ENCODE measurements at regions not wholly inside any gene's neighbourhood (a gene's known extent, or its start where the extent isn't known, plus 50 kb on each side); places are given as distances from the start of the nearest gene placed in this dataset.
"Not testable (repeated sequence)": the region's sequence is repeated elsewhere in the genome, so short reads cannot be mapped to it uniquely, and the experiment has no call there.

DNA sequence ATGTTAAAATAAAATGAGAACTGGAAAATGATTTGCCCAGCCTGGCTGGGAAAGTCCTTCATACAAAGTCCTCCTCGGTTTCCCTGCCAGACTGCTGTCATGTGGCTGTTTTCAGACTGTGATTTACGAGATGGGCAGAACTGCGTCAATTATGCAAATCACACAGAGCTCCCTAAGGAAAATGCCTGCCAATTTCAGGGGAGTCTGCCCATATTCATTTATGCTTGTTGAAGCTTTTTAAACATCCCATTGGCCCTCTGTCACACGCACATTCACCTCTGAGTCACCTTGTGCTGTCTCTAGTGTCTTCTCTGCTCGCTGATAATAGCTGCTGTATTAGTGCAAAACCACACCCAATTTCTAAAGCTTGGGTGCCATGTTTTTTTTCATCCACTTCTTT lies 81.7 kb upstream of the FAM20A start:
- ATAC-seq = no peak
- intact Hi-C loops (cut with DNase I, micrococcal nuclease) = no loop called here
- no peak for DNase-seq

DNA sequence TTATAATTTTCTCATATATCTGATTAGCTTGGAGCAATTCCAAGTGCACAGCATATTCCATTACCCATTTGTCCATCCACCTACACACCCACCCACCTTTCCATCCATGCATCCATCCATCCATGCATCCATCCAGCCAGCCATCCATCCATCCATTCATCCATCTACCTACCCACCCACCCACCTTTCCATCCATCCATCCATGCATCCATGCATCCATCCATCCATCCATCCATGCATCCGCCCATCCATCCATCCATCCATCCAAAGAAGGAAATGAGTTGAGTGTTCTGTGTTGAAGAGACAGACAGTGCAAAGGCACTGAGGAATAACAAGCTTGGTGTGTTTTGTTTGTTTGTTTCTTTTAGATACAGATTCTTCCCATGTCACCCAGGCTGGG lies 78.7 kb upstream of the FAM20A start:
- intact Hi-C loops (cut with DNase I, micrococcal nuclease) = no loop called here
- ATAC-seq = no peak
- no peak for DNase-seq

DNA sequence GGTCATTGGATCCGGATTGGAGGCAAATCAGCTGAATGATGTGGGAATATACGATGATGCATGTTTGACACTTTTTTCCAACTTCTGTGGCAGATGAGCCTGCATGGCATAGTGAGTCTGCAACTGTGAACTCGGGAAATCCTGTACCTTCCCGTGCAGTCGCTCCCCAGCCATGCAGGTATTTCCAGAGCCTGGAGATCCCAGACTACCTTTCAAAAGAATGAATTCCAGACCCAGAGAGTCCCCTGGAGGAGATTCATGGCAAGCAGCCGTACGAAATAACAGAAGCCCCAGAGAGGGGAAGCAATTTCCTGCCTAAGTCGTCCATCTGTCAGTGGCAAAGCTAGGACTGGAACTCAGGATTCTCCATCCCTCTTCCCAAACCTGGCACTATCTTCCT lies 75.7 kb upstream of the FAM20A start:
- intact Hi-C loops (cut with DNase I, micrococcal nuclease) = no loop called here
- no peak for DNase-seq
- ATAC-seq = no peak

DNA sequence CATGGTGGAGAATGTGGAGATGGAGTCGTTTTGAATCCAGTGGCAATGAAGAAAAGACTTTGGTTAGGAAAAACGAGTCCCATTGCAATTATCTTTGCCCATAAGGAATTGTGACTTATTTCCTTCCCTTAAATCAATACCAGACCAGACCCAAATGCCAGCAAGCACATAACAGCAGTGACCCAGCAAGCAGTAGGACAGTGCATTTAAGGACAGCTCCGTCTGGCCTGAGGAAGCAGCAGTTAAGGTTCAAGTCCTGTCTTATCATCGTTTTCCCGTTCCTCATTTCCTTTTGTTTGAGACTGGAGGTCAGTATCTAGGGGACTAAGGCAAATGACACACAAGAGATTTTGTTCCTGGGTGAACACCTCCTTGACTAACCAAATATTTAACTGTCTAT lies 74.6 kb upstream of the FAM20A start:
- ATAC-seq (no peak), DNase-seq (no peak)
- intact Hi-C loops (cut with DNase I, micrococcal nuclease) = no loop called here

DNA sequence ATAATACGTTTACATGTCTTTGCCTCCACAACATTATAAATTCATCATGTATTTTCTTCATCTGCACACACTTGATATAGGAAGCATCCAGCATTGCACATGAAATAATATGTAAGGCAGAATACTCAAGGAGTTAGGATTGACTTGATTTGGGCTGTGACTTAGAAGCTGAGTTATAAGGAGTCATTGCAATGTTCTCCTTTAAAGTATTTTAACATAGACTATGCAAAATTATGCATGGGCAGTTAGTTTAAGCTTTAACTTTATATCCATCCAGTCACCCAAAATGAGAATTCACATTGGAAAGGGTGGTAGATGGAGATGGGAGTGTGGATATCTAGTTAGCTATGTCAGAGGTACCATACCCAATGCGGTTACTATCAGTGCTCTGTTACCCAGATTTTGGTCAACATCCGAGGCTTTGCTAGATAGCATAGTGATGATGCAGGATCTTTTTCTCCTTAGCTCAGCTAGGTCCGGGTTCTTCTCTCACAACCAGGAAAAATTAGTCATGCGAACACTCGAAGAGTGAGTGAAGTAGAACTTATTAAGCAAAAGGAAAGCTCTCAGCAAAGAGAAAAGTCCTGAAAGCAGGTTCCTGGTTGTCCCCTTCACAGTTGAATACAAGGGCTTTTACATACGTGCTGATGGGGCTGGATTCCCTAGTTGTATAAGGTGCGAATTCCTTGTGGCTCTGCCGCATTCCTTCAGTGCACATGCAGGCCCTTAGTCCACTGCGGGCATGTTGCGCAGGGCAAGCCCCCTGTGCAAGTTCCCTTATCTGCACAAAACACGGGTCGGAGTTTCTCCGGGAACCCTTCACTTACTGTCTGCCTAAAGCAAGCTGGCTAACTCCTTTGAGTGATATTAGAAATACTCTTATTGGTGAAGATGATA lies 73.1 kb upstream of the FAM20A start:
- DNase-seq = no peak
- intact Hi-C loops (cut with DNase I, micrococcal nuclease) = no loop called here
- ATAC-seq = no peak

DNA sequence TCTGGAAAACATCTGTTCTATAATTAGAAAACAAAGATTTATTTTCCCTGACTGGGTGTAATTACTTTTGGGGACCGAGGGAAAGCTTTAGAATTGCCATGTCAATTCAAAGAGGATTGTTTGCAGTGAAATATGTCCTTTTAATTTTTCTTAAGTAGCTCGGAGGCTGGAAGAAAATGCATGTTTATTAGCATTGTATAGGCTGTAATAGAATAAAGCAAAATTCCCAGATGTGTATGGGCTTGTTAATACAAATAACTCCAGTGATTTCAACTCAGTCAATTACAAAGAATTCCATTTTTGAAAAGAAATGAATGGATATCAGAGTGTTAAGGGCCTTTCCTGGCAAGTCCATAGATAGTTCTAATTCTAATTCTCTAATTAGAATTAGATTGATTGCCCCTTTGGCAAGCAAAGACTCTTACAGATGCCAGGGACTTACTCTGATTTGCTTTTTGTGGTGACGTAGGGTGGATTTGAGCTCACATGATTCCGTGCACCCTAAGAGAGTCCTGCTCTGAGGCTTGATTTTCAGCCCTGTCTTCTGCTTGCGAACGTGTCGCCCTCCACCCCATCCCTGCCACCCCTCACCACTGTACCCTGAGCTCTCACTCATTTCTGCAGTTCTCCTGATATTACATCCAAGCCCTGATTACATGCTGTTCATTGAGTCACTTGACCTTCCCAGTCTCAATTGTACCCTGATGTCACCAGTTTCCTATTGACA lies 70.0 kb upstream of the FAM20A start:
- no peak for ATAC-seq
- no peak for DNase-seq
- intact Hi-C loops (cut with DNase I, micrococcal nuclease) = no loop called here

DNA sequence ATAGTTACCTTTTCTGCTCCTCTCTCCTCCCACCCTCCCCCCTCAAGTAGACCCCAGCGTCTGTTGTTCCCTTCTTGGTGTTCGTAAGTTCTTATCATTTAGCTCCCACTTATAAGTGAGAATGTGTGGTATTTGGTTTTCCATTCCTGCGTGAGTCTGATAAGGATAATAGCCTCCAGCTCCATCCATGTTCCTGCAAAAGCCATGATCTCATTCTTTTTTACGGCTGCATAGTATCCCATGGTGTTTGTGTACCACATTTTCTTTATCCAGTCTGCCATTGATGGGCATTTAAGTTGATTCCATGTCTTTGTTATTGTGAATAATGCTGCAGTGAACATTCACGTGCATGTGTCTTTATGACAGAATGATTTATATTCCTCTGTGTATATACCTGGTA lies 65.3 kb upstream of the FAM20A start:
- DNase-seq; intact Hi-C loops (cut with DNase I, micrococcal nuclease); ATAC-seq: not testable (repeated sequence)

DNA sequence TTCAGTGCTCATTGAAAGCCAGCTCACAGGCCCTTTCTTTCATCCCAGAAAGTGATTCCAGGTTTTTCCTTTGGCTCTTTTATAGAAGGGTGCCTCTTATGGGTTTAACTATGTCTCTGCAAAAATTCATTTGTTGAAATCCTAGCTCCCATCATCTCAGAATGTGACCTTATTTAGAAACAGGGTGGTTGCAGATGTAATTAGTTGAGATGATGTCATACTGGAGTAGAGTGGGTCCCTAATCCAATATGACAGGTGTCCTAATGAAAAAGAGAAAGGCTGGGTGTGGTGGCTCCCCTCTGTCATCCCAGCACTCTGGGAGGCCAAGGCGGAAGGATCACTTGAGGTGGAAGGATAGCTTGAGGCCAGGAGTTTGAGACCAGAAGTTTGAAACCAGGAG lies 64.2 kb upstream of the FAM20A start:
- no peak for DNase-seq
- ATAC-seq = no peak
- intact Hi-C loops (cut with DNase I, micrococcal nuclease) = no loop called here

DNA sequence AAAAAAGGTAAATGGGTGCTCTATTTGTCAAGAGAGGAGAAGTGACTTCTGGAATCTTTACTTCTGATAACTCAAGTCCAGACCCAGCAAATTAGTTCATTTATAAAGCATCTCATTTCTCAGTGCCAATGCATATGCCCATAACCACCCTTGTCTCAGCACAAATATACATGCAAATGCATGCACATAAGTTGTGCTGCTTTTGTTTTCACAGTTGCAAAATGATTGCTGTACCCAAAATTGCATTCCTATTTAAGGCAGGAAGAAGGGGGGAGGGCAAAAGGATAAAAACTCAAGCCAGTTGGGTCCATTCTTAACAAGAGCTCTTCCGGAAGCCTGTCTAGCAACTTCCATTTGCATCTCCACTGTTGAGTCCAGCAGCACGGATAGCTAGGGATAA lies 61.3 kb upstream of the FAM20A start:
- no peak for ATAC-seq
- intact Hi-C loops (cut with DNase I, micrococcal nuclease) = no loop called here
- DNase-seq = no peak

DNA sequence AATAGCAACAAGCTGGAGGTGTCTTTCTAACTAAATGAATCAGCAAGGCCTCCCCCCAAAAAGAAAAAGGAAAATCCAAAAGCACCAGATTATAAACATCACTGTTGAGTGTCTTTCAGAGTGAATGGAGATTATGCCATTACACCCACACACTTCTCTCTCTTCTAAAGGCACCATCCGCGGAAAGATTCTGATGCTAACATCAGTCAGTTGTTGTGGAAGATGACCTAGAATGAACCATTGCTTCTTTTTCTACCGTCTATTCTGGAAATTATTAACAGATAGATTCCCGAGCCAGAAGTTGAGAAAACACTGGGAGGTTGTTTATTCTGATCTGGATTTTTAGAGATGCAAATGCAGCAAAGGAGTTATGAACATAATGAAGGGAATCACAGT lies 60.9 kb upstream of the FAM20A start:
- no peak for DNase-seq
- ATAC-seq = no peak
- intact Hi-C loops (cut with DNase I, micrococcal nuclease) = no loop called here

DNA sequence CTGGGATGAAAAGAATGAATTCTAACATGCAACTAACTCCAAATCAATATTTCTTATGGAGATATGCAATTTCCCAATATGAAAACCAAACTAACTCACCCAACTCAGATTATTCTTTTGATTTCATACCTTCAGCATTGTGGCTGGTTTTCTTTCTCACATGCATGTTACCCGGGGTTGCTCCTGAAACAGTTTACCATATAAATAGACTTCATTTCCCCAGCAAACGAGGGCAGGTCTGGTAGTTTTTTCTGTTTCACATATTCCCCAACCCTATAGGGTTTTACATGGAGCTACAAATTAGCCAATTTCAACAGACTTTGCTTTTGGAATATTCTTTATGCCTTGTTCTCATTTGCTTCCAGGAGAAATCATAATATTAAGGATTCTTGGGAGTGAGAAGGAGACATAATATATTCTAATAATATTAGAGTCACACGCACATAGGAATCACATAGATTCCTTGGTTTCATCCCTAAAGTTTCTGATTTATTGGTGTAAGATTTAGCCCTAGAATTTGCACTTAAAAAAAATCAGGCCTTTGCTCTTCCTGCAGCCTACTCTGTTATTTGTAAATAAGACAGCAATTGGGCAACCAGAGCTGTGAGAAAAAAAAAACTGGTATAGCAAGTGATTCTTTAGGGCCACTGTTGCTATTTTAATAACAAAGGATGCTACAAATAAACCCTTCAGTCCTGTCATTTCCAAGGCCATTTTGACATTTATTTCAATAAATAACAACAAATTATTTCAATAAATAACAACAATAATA lies 60.3 kb upstream of the FAM20A start:
- ATAC-seq (no peak), DNase-seq (no peak)
- intact Hi-C loops (cut with DNase I, micrococcal nuclease) = no loop called here

DNA sequence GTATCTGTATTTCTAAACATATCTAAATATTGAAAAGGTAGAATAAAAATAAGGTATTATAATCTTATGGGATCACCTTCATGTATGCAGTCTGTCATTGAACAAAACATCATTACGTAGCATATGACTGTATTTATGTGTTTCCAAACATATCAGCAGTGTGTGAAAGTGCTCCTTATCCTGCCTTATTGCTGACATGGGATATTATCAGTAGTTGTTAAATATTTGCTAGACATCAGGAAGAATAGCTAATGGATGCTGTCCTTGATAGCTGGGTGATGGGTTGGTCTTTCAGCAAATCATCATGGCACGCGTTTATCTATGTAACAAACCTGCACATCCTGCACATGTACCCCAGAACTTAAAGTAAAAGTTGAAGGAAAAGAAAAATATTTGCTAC lies 59.1 kb upstream of the FAM20A start:
- no peak for DNase-seq
- ATAC-seq = no peak
- intact Hi-C loops (cut with DNase I, micrococcal nuclease) = no loop called here

DNA sequence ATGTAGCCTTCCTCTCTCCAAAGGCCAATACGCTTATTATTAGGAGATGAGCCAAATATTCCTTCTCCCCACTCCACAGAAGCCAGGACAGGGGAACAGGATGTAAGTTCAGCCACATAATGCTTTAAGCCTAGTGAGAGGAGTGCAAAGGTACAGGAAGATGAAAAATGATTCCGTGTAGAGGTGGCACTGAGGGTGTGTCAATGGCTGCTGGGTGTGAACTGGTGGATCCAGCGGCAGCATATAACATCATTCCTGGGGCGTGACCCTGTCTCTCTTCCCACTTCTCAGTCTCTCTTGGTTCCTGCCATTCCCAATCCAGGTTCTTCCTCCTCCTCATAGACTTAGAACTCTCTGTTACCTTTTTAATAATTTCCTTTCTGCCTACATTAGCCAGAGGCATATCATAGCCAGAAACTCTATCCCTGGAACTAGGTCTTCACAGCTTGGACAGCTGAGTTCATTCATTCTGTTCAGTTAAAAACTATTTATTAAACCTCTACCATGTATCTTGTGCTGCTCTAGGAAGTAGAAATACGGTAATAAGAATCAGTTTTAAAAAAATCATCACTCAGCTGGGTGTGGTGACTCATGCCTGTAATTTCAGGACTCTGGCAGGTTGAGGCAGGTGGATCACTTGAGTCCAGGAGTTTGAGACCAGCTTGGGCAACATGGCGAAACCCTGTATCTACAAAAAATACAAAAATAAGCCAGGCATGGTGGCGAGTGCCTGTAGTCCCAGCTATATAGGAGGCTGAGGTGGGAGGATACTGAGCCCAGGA lies 58.0 kb upstream of the FAM20A start:
- ATAC-seq = peak; percentile 60
- intact Hi-C loops (cut with DNase I, micrococcal nuclease) = no loop called here
- DNase-seq = no peak

DNA sequence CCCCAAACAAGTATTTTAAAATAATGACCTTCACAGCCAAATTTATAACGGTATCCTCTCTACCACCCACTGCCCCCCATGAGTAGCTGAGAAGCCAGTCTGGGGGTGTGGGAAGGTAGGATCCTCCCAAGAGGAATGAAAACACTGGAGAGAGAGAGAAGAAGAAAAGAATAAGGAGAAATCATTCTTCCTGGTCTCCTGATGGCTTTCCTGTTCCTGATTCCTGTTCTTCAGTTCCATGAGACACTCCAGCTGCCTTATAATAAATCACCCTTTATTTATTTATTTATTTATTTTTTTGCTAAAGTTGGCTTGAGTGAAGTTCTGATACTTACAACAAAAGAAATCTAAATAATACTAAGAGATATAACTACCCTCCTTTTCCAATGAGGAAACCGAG lies 56.4 kb upstream of the FAM20A start:
- intact Hi-C loops (cut with DNase I, micrococcal nuclease) = no loop called here
- ATAC-seq (no peak), DNase-seq (no peak)

DNA sequence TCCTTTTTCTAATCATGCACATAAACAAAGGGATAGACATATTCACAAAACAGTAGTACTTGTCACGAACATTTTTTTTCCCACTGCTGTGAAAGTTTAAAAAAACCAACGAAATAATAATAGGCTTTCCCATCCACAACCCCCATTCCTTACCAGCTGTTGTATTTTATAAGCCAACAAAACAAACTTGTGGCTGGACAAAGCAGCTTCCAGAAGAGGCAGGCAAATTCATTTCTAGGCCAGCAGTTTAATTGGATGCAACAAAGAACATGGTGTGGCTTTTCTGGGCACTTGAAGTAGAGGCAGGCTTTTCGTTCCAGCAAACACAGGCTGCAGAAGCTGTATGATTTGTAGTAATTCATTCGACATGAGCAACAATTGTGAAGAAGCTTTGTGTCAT lies 56.0 kb upstream of the FAM20A start:
- no peak for ATAC-seq
- no peak for DNase-seq
- intact Hi-C loops (cut with DNase I, micrococcal nuclease) = no loop called here

DNA sequence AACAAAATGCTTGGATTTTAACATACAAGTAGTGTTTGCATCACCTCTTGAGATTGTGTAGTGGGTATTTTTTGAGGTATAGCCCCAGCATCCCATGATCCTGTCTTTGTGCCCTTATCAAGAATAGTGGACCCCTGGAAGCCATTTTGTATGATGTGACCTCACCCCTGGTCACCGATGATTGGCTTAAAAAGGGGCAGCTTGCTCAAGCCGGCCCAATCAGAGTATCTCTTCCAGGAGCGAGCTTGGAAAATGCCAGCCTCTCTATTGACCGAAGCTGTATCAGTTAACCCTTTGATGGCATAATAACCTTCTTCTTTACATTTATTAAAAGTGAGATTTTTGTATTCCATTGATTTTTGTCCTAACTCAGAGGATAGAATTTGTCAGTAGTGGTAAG lies 55.5 kb upstream of the FAM20A start:
- no peak for DNase-seq
- intact Hi-C loops (cut with DNase I, micrococcal nuclease) = no loop called here
- ATAC-seq = no peak
